ENCODE measurements at regions not wholly inside any gene's neighbourhood (a gene's known extent, or its start where the extent isn't known, plus 50 kb on each side); places are given as distances from the start of the nearest gene placed in this dataset.

- DNase-seq = no peak
- H3K36me3 Mint-ChIP-seq (ENCODE audit: low read depth) = no peaks in the 10 kb centered on the region
- no peaks in the 10 kb centered on the region for H3K27me3 Mint-ChIP-seq
- no peak overlapping the region for H3K4me3 Mint-ChIP-seq
- no peak for ATAC-seq
- H3K4me1 Mint-ChIP-seq = no peaks in the 10 kb centered on the region
- peaks cover 4% of the 10 kb centered on the region for H3K9me3 Mint-ChIP-seq
- H3K27ac Mint-ChIP-seq = no peak overlapping the region
These were observed 391.5 kb upstream of the IGFBP7 start for GRCh38 chr4:57501720-57502119.

GRCh38 chr4:57499786-57500185 is 389.6 kb upstream of the IGFBP7 start:
- H3K36me3 Mint-ChIP-seq (ENCODE audit: low read depth) = no peaks in the 10 kb centered on the region
- ATAC-seq = no peak
- peaks cover 4% of the 10 kb centered on the region for H3K9me3 Mint-ChIP-seq
- no peak overlapping the region for H3K27ac Mint-ChIP-seq
- no peak overlapping the region for H3K4me3 Mint-ChIP-seq
- no peak for DNase-seq
- no peaks in the 10 kb centered on the region for H3K27me3 Mint-ChIP-seq
- no peaks in the 10 kb centered on the region for H3K4me1 Mint-ChIP-seq

- Mint-ChIP-seq H3K4me1 (no peaks in the 10 kb centered on the region), H3K36me3 (ENCODE audit: low read depth) (no peaks in the 10 kb centered on the region), H3K9me3 (peaks cover 4% of the 10 kb centered on the region), H3K4me3 (no peak overlapping the region), H3K27me3 (no peaks in the 10 kb centered on the region), H3K27ac (no peak overlapping the region)
- DNase-seq = no peak
- ATAC-seq = no peak
These were observed 388.1 kb upstream of the IGFBP7 start for GRCh38 chr4:57498251-57498650.

GRCh38 chr4:57496697-57497471 is 386.7 kb upstream of the IGFBP7 start:
- Mint-ChIP-seq H3K27ac (no peak overlapping the region), H3K27me3 (no peaks in the 10 kb centered on the region), H3K36me3 (ENCODE audit: low read depth) (no peaks in the 10 kb centered on the region), H3K9me3 (peaks cover 4% of the 10 kb centered on the region), H3K4me1 (no peaks in the 10 kb centered on the region), H3K4me3 (no peak overlapping the region)
- no peak for ATAC-seq
- no peak for DNase-seq

- Mint-ChIP-seq H3K27me3 (no peaks in the 10 kb centered on the region), H3K4me1 (no peaks in the 10 kb centered on the region), H3K27ac (no peak overlapping the region), H3K4me3 (no peak overlapping the region), H3K9me3 (no peaks in the 10 kb centered on the region), H3K36me3 (ENCODE audit: low read depth) (no peaks in the 10 kb centered on the region)
- ATAC-seq (no peak), DNase-seq (no peak)
These were observed 384.6 kb upstream of the IGFBP7 start for GRCh38 chr4:57494821-57495220.

- no peaks in the 10 kb centered on the region for H3K9me3 Mint-ChIP-seq
- no peak overlapping the region for H3K4me3 Mint-ChIP-seq
- no peak overlapping the region for H3K27ac Mint-ChIP-seq
- H3K27me3 Mint-ChIP-seq = no peaks in the 10 kb centered on the region
- ATAC-seq (no peak), DNase-seq (no peak)
- H3K36me3 Mint-ChIP-seq (ENCODE audit: low read depth) = no peaks in the 10 kb centered on the region
- no peaks in the 10 kb centered on the region for H3K4me1 Mint-ChIP-seq
These were observed 382.2 kb upstream of the IGFBP7 start for GRCh38 chr4:57492251-57492878.

GRCh38 chr4:57491388-57491787 is 381.2 kb upstream of the IGFBP7 start:
- Mint-ChIP-seq H3K4me1 (no peaks in the 10 kb centered on the region), H3K9me3 (no peaks in the 10 kb centered on the region), H3K27me3 (no peaks in the 10 kb centered on the region), H3K27ac (no peak overlapping the region), H3K4me3 (no peak overlapping the region), H3K36me3 (ENCODE audit: low read depth) (no peaks in the 10 kb centered on the region)
- DNase-seq (no peak), ATAC-seq (no peak)

- Mint-ChIP-seq H3K36me3 (ENCODE audit: low read depth) (no peaks in the 10 kb centered on the region), H3K4me1 (no peaks in the 10 kb centered on the region), H3K27ac (no peak overlapping the region), H3K9me3 (no peaks in the 10 kb centered on the region), H3K4me3 (no peak overlapping the region), H3K27me3 (no peaks in the 10 kb centered on the region)
- DNase-seq (no peak), ATAC-seq (no peak)
These were observed 380.5 kb upstream of the IGFBP7 start for GRCh38 chr4:57490520-57491255.

GRCh38 chr4:57488366-57489162 is 378.4 kb upstream of the IGFBP7 start:
- ATAC-seq (no peak), DNase-seq (no peak)
- no peaks in the 10 kb centered on the region for H3K27me3 Mint-ChIP-seq
- no peaks in the 10 kb centered on the region for H3K4me1 Mint-ChIP-seq
- no peak overlapping the region for H3K4me3 Mint-ChIP-seq
- H3K9me3 Mint-ChIP-seq = no peaks in the 10 kb centered on the region
- H3K27ac Mint-ChIP-seq = no peak overlapping the region
- H3K36me3 Mint-ChIP-seq (ENCODE audit: low read depth) = no peaks in the 10 kb centered on the region

GRCh38 chr4:57475424-57475823 is 365.2 kb upstream of the IGFBP7 start:
- no peak for ATAC-seq
- Mint-ChIP-seq H3K27ac (no peak overlapping the region), H3K4me1 (no peaks in the 10 kb centered on the region), H3K36me3 (ENCODE audit: low read depth) (no peaks in the 10 kb centered on the region), H3K27me3 (no peaks in the 10 kb centered on the region), H3K9me3 (peaks cover 4% of the 10 kb centered on the region), H3K4me3 (no peak overlapping the region)
- DNase-seq = no peak

- Mint-ChIP-seq H3K4me3 (no peak overlapping the region), H3K9me3 (no peaks in the 10 kb centered on the region), H3K36me3 (ENCODE audit: low read depth) (no peaks in the 10 kb centered on the region), H3K4me1 (no peaks in the 10 kb centered on the region), H3K27me3 (no peaks in the 10 kb centered on the region), H3K27ac (no peak overlapping the region)
- no peak for ATAC-seq
- no peak for DNase-seq
These were observed 355.3 kb upstream of the IGFBP7 start for GRCh38 chr4:57465321-57466056.

- no peak for DNase-seq
- H3K4me3 Mint-ChIP-seq = no peak overlapping the region
- ATAC-seq = no peak
- no peaks in the 10 kb centered on the region for H3K4me1 Mint-ChIP-seq
- no peak overlapping the region for H3K27ac Mint-ChIP-seq
- no peaks in the 10 kb centered on the region for H3K27me3 Mint-ChIP-seq
- H3K9me3 Mint-ChIP-seq = peaks cover 3% of the 10 kb centered on the region
- no peaks in the 10 kb centered on the region for H3K36me3 Mint-ChIP-seq (ENCODE audit: low read depth)
These were observed 352.7 kb upstream of the IGFBP7 start for GRCh38 chr4:57462843-57463242.

GRCh38 chr4:57460967-57461366 is 350.8 kb upstream of the IGFBP7 start:
- H3K9me3 Mint-ChIP-seq = peaks cover 3% of the 10 kb centered on the region
- DNase-seq (no peak), ATAC-seq (no peak)
- H3K36me3 Mint-ChIP-seq (ENCODE audit: low read depth) = no peaks in the 10 kb centered on the region
- no peaks in the 10 kb centered on the region for H3K27me3 Mint-ChIP-seq
- H3K4me1 Mint-ChIP-seq = no peaks in the 10 kb centered on the region
- H3K27ac Mint-ChIP-seq = no peak overlapping the region
- H3K4me3 Mint-ChIP-seq = no peak overlapping the region

- Mint-ChIP-seq H3K9me3 (no peaks in the 10 kb centered on the region), H3K27me3 (no peaks in the 10 kb centered on the region), H3K27ac (no peak overlapping the region), H3K4me1 (no peaks in the 10 kb centered on the region), H3K4me3 (no peak overlapping the region), H3K36me3 (ENCODE audit: low read depth) (no peaks in the 10 kb centered on the region)
- DNase-seq (no peak), ATAC-seq (no peak)
These were observed 338.7 kb upstream of the IGFBP7 start for GRCh38 chr4:57448901-57449300.

Data from activated naive CD8-positive, alpha-beta T cell treated with anti-CD3 and anti-CD28 coated beads, Interleukin-2, amount 50 U/mL, for 24 hours (primary cell).